HFF-Myc (cell line): ENCODE measurements at regions not wholly inside any gene's neighbourhood (a gene's known extent, or its start where the extent isn't known, plus 50 kb on each side); places are given as distances from the start of the nearest gene placed in this dataset.

Experiments used
- DNase-seq: peaks from one replicate; pipeline ENCODE4 v3.0.0-alpha.2; 2011; ENCODE audit warnings: low read depth; ENCODE audit errors: extremely low read depth
- H3K4me3 ChIP-seq: replicated peaks from 2 replicates; pipeline ENCODE4 v1.5.1; 2011; ENCODE audit warnings: low read depth, mild to moderate bottlenecking, control low read depth, low read length
- TF ChIP-seq, protein P1 (sequence below): IDR thresholded peaks from 2 replicates; pipeline ENCODE4 v1.5.1; 2012; ENCODE audit warnings: mild to moderate bottlenecking, low read depth, low read length, control low read depth; ENCODE audit errors: missing control alignments

DNA sequence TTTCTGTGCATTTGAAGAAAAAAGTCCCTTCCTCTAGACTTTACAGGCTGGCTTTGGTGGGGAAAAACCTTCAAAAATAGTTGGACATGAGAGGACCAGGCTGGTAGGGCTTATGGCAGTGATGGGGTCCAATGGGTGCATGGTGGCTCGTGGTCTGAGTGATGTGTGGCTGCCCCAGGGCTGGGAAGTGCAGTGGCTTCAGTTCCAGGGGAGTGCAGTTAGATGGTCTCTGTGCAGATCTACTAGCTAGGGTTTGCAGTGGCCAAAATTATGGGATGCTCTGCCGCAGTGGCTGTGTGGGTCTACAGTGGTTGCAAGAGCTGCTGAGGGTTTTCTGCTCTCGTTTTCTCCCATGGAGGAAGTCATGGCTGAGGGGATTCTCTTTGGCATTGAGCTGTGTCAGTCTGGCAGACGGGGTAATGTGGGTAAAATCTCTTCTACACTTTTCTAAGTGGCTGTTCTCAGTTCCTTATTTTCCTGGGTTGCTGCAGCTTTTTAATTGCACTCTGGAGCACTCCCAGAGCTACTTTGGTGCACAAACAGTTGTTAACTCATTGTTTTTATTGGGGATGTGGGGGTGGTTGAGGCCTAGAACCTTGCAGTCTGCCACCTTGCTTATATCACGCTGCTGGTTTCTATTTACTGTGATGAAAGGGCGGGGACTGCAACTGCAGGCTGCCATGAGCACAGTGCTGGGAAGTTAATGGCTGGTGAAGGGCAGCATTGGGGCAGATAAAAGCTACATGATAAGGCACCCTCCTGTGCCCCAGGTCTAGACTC lies 1324.6 kb downstream of the NSUN3 start:
- TF ChIP-seq, protein P1, sequence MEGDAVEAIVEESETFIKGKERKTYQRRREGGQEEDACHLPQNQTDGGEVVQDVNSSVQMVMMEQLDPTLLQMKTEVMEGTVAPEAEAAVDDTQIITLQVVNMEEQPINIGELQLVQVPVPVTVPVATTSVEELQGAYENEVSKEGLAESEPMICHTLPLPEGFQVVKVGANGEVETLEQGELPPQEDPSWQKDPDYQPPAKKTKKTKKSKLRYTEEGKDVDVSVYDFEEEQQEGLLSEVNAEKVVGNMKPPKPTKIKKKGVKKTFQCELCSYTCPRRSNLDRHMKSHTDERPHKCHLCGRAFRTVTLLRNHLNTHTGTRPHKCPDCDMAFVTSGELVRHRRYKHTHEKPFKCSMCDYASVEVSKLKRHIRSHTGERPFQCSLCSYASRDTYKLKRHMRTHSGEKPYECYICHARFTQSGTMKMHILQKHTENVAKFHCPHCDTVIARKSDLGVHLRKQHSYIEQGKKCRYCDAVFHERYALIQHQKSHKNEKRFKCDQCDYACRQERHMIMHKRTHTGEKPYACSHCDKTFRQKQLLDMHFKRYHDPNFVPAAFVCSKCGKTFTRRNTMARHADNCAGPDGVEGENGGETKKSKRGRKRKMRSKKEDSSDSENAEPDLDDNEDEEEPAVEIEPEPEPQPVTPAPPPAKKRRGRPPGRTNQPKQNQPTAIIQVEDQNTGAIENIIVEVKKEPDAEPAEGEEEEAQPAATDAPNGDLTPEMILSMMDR, result no peak
- H3K4me3 ChIP-seq, result no peak overlapping the region
- no peak for DNase-seq

DNA sequence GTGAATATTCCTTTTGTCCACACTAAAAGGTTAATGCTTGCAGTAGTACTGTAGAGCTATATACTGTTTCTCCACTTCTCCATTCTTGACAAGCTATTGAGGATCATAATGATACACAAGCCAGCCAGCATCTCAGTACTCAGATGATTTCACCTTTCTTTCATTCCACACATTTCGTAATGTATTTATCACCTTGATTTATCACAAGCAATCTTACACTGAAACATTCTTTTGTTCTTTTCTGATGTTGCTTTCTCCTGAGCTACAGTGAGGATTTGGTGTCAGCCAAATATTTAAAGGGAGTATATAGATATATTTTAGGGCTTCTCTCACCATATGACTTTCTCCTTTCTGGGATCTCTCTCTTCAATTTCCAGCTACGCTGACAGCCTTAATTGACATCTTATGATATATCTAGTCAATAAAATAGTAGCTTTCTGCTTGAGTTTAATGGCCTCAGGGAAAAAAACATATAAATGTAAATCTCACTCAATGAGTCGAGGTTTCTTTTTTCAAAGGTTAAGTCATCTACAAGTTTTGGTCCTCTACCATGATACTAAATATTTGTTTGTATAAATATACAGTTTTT lies 1327.0 kb downstream of the NSUN3 start:
- no peak overlapping the region for H3K4me3 ChIP-seq
- DNase-seq, result no peak

DNA sequence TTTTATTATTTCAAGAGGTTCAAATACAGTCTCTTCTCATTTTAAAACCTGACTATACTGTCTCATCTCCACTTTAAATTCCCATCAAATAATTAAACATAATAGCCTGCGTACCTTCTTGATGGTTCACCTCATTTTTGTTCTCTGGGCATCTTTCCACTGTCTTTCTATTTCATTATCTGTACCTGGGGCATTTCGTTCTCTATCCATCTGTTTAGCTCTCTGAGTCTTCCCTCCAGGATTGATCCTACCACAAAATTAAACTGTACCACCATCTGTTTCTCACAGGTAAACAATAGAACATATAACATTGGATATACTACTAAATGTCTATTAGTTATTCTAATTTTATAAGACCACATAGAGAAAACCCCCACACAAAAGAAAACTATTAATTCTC lies 1331.4 kb downstream of the NSUN3 start:
- DNase-seq, result no peak
- TF ChIP-seq, protein P1, result no peak
- no peak overlapping the region for H3K4me3 ChIP-seq

More for the DNA sequence above, 1327.0 kb downstream of the NSUN3 start:
- TF ChIP-seq, protein P1, result no peak

DNA sequence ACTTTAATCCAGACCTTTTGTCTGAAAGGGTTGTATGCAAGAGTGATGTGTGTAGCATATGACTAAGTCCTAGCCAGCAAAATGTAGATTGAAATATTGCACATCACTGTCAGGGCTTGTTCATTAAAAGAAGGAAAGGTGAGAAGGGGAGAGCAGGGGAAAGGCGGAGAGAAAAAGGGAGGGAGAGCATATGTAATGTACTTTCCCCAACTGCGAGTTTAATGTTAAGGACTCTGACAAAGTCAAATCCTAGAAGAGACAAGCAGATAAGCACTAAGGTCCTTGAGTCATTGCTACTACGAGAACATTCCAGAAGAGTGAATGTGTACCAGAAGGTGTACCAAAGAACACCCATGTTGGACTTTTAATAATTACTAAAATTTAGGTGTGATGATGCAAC lies 1336.7 kb downstream of the NSUN3 start:
- TF ChIP-seq, protein P1, result no peak
- DNase-seq, result no peak
- no peak overlapping the region for H3K4me3 ChIP-seq

DNA sequence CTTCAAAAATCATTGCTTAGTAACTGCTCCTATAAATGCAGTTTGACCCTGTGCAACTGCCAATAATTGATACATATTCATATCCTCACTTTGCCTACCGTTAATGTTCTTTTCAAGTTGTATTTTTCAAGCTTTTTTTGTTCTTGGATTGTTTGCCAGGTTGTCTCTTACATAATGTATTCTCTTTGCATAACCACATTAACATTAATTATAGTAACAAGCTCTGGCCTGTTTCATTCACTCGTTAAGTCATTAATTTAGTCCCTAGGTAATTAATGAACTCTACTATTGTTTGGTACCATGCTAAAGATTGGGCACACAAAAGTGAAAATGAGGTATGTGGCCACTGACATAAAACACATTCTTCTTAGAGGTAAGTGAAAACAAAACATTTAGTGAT lies 1338.8 kb downstream of the NSUN3 start:
- H3K4me3 ChIP-seq, result no peak overlapping the region
- DNase-seq, result no peak
- TF ChIP-seq, protein P1, result no peak

DNA sequence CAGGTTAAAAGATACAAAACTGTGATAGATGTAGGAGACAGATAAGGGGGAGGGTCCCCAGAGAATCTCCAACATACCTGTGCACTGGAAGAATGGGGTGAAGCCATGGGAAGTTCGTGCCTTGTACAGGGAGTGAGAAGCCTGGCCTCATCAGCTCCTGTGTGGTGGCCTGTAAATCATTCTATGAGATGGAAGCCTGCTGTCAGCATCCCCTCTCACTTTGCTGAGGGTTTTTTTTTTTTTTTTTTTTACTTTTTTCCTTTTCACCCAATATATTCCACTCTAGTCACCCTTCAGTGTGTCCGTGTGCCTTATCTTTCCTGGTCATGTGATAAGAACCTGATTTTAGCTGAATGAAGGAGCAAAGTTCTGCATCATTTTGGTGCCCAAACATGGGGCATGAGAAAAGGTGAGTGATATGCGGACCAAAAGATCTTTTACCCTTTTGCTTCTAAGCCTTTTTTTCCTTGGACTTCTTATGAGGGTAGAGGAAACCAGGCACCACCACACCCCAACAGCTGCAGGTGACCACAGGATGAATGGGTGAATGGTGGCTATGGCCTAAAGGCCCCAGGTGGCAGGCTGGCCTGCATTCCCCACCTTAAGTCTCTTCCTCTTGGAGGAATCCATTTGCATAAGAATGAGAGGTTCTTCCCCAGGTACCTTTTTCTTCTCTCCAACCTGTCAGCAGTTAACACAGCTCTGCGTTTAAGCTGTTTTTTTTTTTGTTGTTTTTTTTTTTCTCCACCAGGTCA lies 1345.0 kb downstream of the NSUN3 start:
- TF ChIP-seq, protein P1, result no peak
- H3K4me3 ChIP-seq, result no peak overlapping the region
- no peak for DNase-seq
